ENCODE measurements at regions not wholly inside any gene's neighbourhood (a gene's known extent, or its start where the extent isn't known, plus 50 kb on each side); places are given as distances from the start of the nearest gene placed in this dataset.
"Not testable (repeated sequence)": the region's sequence is repeated elsewhere in the genome, so short reads cannot be mapped to it uniquely, and the experiment has no call there.

DNA sequence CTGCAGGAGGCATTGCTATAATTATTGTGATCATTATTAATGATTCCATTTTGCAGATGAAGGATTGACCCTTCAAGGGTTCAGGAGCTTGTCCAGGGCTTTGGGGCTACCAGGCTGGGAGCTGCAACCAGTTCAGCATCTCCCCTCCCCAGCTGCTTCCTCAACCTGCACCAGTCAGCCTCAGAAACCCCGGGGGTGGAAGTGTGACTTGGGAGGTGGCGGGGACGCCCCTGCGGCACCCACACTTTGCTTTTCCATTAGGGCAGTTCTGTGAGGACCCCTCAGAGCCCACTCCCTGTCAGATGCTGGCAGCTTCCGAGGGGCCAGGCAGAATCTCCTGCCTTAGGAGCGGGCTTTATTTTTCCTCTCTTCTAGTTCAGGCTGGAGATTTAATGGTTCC is 85.6 kb downstream of the OLFM1 start:
- no peak for DNase-seq (ENCODE audit: low read depth, low spot score)

DNA sequence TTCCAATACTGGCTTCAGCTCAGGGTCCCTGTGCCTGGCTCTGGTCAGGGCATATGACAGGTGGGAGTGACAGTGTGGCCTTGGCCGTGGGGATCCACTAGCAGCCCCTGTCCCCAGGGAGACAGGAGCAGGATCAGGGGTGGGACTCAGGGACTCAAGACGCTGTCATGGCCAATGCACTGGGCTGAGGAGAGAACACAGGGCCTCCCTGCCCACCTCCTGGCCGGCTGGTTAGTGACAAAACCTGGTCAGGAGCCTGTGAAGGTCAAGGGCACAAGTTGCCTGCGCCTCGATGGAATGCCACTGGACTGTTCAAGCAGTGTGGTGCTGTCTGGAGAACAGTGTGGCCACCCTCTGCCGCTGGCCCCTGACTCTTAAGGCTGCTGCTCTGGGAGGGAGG is 86.8 kb downstream of the OLFM1 start:
- DNase-seq (ENCODE audit: low read depth, low spot score) = no peak

- no peak for DNase-seq (ENCODE audit: low read depth, low spot score)
These were observed 87.5 kb downstream of the OLFM1 start for GRCh38 chr9:135174981-135175380.

- DNase-seq (ENCODE audit: low read depth, low spot score) = no peak
These were observed 88.8 kb downstream of the OLFM1 start for GRCh38 chr9:135176284-135176683.

DNA sequence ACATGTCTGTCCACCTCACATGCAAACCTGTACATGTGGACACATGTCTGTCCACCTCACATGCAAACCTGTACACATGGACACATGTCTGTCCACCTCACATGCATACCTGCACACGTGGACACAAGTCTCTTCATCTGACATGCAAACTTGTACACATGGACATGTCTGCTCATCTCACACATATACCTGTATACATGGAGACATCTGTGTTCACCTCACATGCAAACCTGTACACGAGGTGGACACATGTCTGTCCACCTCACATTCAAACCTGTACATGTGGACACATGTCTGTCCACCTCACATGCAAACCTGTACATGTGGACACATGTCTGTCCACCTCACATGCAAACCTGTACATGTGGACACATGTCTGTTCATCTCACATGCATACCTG is 90.1 kb downstream of the OLFM1 start:
- DNase-seq (ENCODE audit: low read depth, low spot score) = not testable (repeated sequence)

DNA sequence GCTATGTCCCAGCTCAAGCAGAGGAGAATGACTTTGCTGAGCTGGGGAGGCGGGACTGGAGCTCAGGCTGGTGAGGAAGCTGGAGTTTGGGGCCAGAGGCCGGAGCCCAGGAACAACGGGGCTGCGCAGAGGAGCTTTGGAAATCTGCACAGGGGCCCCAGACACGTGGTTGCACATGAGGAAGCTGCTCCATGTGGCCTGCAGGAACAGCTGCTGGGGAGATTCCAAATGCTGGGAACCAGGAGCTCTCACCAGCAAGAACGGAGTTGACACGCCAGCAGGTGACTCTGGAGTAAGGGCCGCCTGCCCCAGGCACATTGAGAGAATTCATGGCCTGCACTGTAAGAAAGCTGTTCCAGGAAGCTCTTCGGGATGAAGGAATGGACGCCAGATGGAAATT is 91.0 kb downstream of the OLFM1 start:
- no peak for DNase-seq (ENCODE audit: low read depth, low spot score)

- no peak for DNase-seq (ENCODE audit: low read depth, low spot score)
These were observed 91.6 kb downstream of the OLFM1 start for GRCh38 chr9:135179041-135179440.

- peak; percentile 57 for DNase-seq (ENCODE audit: low read depth, low spot score)
These were observed 92.5 kb downstream of the OLFM1 start for GRCh38 chr9:135179976-135180375.

DNA sequence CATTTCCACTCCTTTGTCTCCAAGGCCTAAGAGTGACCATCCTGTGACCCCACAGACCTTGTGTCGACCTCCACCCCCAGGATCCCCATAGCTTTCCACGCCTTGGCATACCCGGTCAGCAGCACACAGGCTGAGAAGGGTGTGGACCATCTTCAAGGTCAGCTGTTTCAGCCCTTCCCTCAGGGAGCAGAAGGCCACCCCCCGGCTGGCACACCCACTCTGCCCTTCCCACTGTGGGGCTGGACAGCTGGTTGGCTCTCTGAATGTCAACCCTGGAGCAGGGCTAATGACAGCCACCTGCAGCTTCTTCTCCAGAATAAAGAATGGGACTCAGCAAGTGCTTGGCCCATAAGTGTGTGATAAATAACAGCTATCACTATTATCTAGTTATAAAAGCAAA is 93.1 kb downstream of the OLFM1 start:
- no peak for DNase-seq (ENCODE audit: low read depth, low spot score)

DNA sequence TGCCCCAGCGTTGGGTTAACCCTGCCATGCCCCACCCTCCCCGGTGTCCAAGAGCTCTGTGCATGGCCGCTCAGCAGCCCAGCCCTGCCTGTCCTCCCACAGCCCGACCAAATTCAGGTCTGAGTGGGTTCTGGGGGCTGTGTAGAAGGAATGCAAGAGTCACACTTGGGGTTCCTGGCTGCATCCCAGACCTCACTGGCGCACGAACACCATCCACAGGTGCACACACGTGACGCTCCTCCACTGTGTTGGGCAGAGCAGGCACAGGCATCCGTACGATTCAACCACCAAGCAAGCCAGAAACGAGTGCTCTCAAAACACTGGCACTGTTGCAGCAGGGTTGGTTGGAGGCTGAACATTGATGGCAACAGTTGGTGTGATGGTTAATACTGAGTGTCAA is 93.9 kb downstream of the OLFM1 start:
- DNase-seq (ENCODE audit: low read depth, low spot score) = no peak

- not testable (repeated sequence) for DNase-seq (ENCODE audit: low read depth, low spot score)
These were observed 94.4 kb downstream of the OLFM1 start for GRCh38 chr9:135181841-135182240.

GRCh38 chr9:135183069-135183468 is 95.6 kb downstream of the OLFM1 start:
- DNase-seq (ENCODE audit: low read depth, low spot score) = no peak

GRCh38 chr9:135183528-135184180 is 96.2 kb downstream of the OLFM1 start:
- no peak for DNase-seq (ENCODE audit: low read depth, low spot score)

DNA sequence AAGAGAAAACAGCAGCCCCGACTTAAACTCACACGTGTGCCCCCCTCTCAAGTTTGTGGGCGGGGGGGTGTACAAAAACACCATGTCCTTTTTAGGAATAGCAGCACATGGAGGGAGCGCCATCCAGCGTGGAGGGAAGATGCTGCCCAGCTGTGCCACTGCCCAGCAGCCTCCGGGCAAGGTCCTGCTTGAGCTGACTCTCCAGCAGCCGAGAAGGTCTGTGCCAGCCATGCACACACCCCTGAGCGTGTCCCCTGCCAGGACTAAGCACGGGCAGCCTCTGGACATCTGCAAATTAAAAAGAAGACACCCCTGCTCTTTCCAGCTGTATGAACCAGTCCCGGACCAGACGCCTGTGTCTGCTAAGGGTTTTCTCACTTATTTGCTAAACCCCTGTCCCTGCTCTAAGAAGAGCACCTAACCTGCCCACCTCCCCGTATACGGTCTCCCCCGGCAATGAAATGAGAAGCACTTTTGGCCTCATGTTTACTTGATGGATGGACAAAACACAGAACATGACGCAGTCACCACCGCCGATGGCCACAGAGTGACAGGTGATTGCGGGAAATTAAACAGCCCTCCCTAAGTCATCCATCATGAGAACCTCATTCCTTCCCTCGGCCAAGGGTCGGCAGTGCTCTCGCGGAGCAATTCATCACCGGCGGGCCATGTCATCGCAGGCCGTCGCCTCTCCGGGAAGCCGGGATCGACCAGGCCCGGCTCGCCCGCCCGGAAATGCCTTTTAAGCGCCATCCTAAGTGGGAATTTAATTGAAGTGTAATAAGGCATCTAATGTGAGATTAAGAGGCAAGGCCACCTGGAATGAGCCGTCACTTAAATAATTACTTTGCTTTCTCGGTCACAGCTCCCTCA is 96.9 kb downstream of the OLFM1 start:
- no peak for DNase-seq (ENCODE audit: low read depth, low spot score)

- no peak for DNase-seq (ENCODE audit: low read depth, low spot score)
These were observed 97.6 kb downstream of the OLFM1 start for GRCh38 chr9:135185060-135185459.

DNA sequence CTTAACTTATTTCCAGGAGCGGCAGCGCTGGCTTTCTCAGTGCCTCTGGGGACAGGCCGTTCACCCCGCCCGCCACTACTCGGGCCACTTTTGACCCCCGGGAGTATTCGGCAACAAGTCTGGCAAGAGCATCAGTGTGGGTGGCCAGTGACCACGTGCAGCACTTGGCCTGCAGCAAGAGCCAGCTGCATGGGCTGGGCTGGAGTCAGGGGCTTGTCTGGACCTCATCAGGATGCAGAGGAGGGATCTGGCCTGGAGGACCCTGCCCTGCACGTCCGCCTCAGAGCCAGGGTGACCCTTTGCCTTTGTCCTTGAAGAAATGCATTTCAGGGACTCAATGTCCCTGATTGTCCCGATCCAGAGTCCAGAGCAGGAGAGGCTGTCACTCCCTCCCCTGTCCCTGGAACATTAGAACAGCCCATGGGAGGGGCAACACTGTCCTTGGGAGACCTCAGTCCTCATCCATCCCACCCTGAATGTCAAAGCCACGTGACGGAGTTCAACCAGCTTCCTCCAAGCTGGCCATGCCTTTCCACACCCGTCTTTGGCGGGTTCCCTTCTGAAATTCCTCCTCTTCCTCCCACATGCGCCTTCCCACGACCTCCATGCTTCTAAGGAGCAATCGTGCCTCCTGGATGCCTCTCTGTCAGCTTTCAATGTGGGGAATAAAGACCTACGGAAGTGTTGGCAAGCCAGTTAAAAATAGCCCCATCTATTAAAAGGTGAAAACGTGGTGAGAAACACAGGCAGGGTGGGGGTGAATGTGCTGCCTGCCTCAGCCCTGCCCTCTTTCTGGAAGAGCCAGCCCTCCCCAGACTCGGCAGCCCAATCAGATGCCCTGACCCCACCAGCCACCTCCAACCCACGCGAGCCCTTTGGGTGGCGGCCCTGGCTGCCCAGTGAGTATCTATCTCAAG is 99.0 kb downstream of the OLFM1 start:
- DNase-seq (ENCODE audit: low read depth, low spot score) = no peak

GRCh38 chr9:135187365-135187764 is 99.9 kb downstream of the OLFM1 start:
- no peak for DNase-seq (ENCODE audit: low read depth, low spot score)

GRCh38 chr9:135188681-135189151 is 101.2 kb downstream of the OLFM1 start:
- DNase-seq (ENCODE audit: low read depth, low spot score) = no peak

- DNase-seq (ENCODE audit: low read depth, low spot score) = no peak
These were observed 102.0 kb downstream of the OLFM1 start for GRCh38 chr9:135189497-135189896.

DNA sequence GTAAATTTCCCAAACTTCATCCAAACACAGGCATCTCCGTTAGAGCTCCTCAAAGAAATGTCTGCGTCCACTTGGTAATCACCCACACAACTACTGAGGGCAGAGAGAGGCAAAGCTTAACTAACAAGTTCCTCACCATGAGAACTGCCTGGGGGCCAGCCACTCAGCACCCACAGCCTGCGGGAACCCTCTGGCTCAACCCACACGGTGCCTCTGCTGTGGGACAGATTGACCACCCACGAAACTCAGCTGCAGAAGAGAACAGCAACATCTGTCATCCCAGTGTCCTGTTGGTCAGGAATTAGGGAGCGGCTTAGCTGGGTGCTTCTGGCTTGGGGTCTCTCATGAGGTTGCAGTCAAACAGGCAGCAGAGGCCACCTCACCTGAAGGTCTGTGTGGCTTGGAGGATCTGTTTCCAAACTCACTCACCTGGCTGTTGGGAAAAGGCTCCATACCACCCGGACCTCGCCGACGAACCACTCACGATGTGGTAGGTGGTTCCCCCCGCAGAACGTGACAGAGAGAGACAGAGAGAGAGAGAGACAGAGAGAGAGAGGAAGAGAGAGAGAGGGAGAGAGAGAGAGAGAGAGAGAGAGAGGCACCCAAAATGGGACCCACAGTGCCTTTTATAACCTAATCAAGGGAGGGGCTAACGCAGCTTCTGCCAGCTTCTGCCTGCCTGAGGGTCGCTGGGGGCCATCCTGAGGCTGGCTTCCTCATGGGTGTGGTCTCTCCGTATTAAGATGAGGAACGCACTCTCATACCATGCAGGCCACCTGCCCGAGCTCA is 103.5 kb downstream of the OLFM1 start:
- DNase-seq (ENCODE audit: low read depth, low spot score) = no peak

- DNase-seq (ENCODE audit: low read depth, low spot score) = no peak
These were observed 105.2 kb downstream of the OLFM1 start for GRCh38 chr9:135192686-135193085.
